Mesothelial cell of epicardium (in vitro differentiated cells): ENCODE measurements at regions not wholly inside any gene's neighbourhood (a gene's known extent, or its start where the extent isn't known, plus 50 kb on each side); places are given as distances from the start of the nearest gene placed in this dataset.

Experiments used
- DNase-seq, 2 experiments: peaks; one replicate each; pipeline ENCODE4 v3.0.0; 2021; ENCODE audit warnings: low spot score in 2 of 2; ENCODE audit not compliant: unreplicated experiment in 2 of 2
- H3K27ac Mint-ChIP-seq: 2 replicates; pipeline ENCODE4 v1.8.0; 2021; ENCODE audit warnings: mixed read lengths
- H3K27me3 Mint-ChIP-seq: 2 replicates; pipeline ENCODE4 v1.8.0; 2021; ENCODE audit warnings: low read depth, mixed read lengths
- H3K36me3 Mint-ChIP-seq: 2 replicates; pipeline ENCODE4 v1.8.0; 2021; ENCODE audit warnings: mixed read lengths
- H3K4me1 Mint-ChIP-seq: 2 replicates; pipeline ENCODE4 v1.8.0; 2021; ENCODE audit warnings: mixed read lengths
- H3K4me3 Mint-ChIP-seq: 2 replicates; pipeline ENCODE4 v1.8.0; 2021; ENCODE audit warnings: mild to moderate bottlenecking, moderate library complexity, mixed read lengths
- H3K9me3 Mint-ChIP-seq: 2 replicates; pipeline ENCODE4 v1.8.0; 2021; ENCODE audit warnings: mixed read lengths
- CTCF ChIP-seq: fragments of 200-600 bp; sonication (generic); IDR thresholded peaks from one replicate; pipeline ENCODE4 v1.5.0; 2021; ENCODE audit warnings: antibody characterized with exemption; ENCODE audit not compliant: unreplicated experiment

GRCh38 chr2:193935114-193935513 lies 1721.9 kb upstream of the SLC39A10 start:
- no peak for DNase-seq
- no peak overlapping the region for H3K27ac Mint-ChIP-seq
- TF ChIP-seq CTCF = no peak
- H3K27me3 Mint-ChIP-seq = no peaks in the 10 kb centered on the region
- H3K4me3 Mint-ChIP-seq = no peak overlapping the region
- no peaks in the 10 kb centered on the region for H3K36me3 Mint-ChIP-seq
- no peaks in the 10 kb centered on the region for H3K9me3 Mint-ChIP-seq
- H3K4me1 Mint-ChIP-seq = no peaks in the 10 kb centered on the region

- no peaks in the 10 kb centered on the region for H3K36me3 Mint-ChIP-seq
- TF ChIP-seq CTCF = no peak
Observed at GRCh38 chr2:193929131-193929530, 1727.9 kb upstream of the SLC39A10 start.

GRCh38 chr2:193907561-193907960 lies 1712.8 kb upstream of the TMEFF2 start:
- Mint-ChIP-seq H3K27ac (no peak overlapping the region), H3K36me3 (no peaks in the 10 kb centered on the region), H3K4me3 (no peak overlapping the region), H3K27me3 (no peaks in the 10 kb centered on the region), H3K4me1 (no peaks in the 10 kb centered on the region), H3K9me3 (peaks cover 4% of the 10 kb centered on the region)
- TF ChIP-seq CTCF = no peak
- DNase-seq = no peak

More at GRCh38 chr2:193929131-193929530, 1727.9 kb upstream of the SLC39A10 start:
- H3K27ac Mint-ChIP-seq = no peak overlapping the region
- H3K27me3 Mint-ChIP-seq = peaks cover 5% of the 10 kb centered on the region
- H3K4me1 Mint-ChIP-seq = peaks cover 2% of the 10 kb centered on the region
- no peak for DNase-seq
- H3K4me3 Mint-ChIP-seq = no peak overlapping the region
- no peaks in the 10 kb centered on the region for H3K9me3 Mint-ChIP-seq

GRCh38 chr2:193900292-193900691 lies 1705.6 kb upstream of the TMEFF2 start:
- DNase-seq = no peak
- H3K4me1 Mint-ChIP-seq = peaks cover under 1% of the 10 kb centered on the region
- no peaks in the 10 kb centered on the region for H3K9me3 Mint-ChIP-seq

GRCh38 chr2:193895226-193895625 lies 1700.5 kb upstream of the TMEFF2 start:
- peaks cover 1% of the 10 kb centered on the region for H3K9me3 Mint-ChIP-seq
- H3K36me3 Mint-ChIP-seq = no peaks in the 10 kb centered on the region
- TF ChIP-seq CTCF = no peak
- no peak overlapping the region for H3K27ac Mint-ChIP-seq
- no peaks in the 10 kb centered on the region for H3K27me3 Mint-ChIP-seq
- H3K4me1 Mint-ChIP-seq = peaks cover 3% of the 10 kb centered on the region
- H3K4me3 Mint-ChIP-seq = no peak overlapping the region
- DNase-seq = no peak

More at GRCh38 chr2:193900292-193900691, 1705.6 kb upstream of the TMEFF2 start:
- no peaks in the 10 kb centered on the region for H3K27me3 Mint-ChIP-seq
- no peak overlapping the region for H3K4me3 Mint-ChIP-seq
- H3K36me3 Mint-ChIP-seq = no peaks in the 10 kb centered on the region
- no peak for TF ChIP-seq CTCF
- H3K27ac Mint-ChIP-seq = no peak overlapping the region

GRCh38 chr2:193894081-193894480 lies 1699.3 kb upstream of the TMEFF2 start:
- DNase-seq = no peak
- Mint-ChIP-seq H3K27me3 (no peaks in the 10 kb centered on the region), H3K36me3 (no peaks in the 10 kb centered on the region), H3K4me3 (no peak overlapping the region), H3K4me1 (peaks cover 3% of the 10 kb centered on the region), H3K9me3 (peaks cover 3% of the 10 kb centered on the region), H3K27ac (no peak overlapping the region)
- TF ChIP-seq CTCF = no peak
